Mucosa of stomach (tissue), 1 donor: ENCODE measurements at regions not wholly inside any gene's neighbourhood (a gene's known extent, or its start where the extent isn't known, plus 50 kb on each side); places are given as distances from the start of the nearest gene placed in this dataset.
"Not testable (repeated sequence)": the region's sequence is repeated elsewhere in the genome, so short reads cannot be mapped to it uniquely, and the experiment has no call there.

Experiments used
- H3K27me3 ChIP-seq: one replicate; pipeline ENCODE4 v1.7.0; 2013; ENCODE audit warnings: mild to moderate bottlenecking, low read length; ENCODE audit not compliant: control insufficient read depth, insufficient read depth
- H3K36me3 ChIP-seq: one replicate; pipeline ENCODE4 v1.7.0; 2013; ENCODE audit warnings: low read length; ENCODE audit not compliant: control insufficient read depth, insufficient read depth
- H3K4me1 ChIP-seq: one replicate; pipeline ENCODE4 v1.7.0; 2013; ENCODE audit warnings: mild to moderate bottlenecking, low read length; ENCODE audit not compliant: control insufficient read depth, insufficient read depth
- H3K4me3 ChIP-seq: one replicate; pipeline ENCODE4 v1.7.0; 2013; ENCODE audit warnings: low read length
- H3K9ac ChIP-seq: one replicate; pipeline ENCODE4 v1.7.0; 2013; ENCODE audit warnings: mild to moderate bottlenecking, low read length, moderate library complexity
- H3K9me3 ChIP-seq: one replicate; pipeline ENCODE4 v1.7.0; 2013; ENCODE audit warnings: mild to moderate bottlenecking, low read length, moderate library complexity; ENCODE audit not compliant: control insufficient read depth
- donor health status: Pancreatic carcinoma.

DNA sequence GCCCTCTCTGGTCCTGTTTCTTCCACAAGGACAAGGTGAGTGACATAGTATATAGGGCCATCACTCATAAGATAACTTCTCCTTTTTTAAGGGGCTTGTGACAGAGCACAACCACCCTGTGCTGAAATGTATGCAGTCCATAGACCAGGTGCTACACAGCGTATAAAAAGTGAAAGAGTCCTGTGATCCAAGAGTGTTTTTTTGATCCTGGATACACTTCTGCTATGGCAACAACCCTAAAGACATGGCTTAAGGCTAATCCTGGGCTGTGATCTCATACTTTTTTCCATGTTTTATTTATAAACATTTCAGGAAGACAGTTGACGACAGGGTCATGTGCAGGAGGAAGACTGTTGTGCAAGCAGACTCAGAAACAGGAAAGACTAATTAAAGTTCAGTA is 400.5 kb upstream of the TCF4 start:
- H3K9ac ChIP-seq, result no peak overlapping the region
- H3K4me3 ChIP-seq, result no peak overlapping the region
- no peaks in the 10 kb centered on the region for H3K27me3 ChIP-seq
- H3K4me1 ChIP-seq, result no peaks in the 10 kb centered on the region
- no peaks in the 10 kb centered on the region for H3K36me3 ChIP-seq
- H3K9me3 ChIP-seq, result no peaks in the 10 kb centered on the region

DNA sequence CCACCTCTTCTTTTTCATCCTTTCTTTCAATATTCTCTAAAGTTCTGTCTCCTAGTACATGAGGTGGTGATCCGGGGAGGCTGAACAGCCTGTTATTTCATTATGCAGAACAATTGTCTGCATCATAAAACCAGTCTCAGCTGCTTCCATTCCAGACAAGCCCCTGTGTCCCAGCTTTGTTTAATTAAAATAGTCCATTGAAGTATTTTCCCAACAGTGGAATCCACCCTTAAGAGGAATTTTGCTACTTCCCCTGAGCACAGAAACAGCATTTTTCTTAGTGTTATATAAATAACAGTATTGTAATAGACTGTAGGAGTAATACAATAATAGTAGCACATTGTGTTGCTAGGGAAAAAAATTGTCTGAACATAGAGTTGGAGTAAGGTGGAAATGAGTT is 395.4 kb upstream of the TCF4 start:
- Histone ChIP-seq H3K9ac (no peak overlapping the region), H3K27me3 (no peaks in the 10 kb centered on the region), H3K4me1 (no peaks in the 10 kb centered on the region), H3K9me3 (no peaks in the 10 kb centered on the region), H3K4me3 (no peak overlapping the region), H3K36me3 (no peaks in the 10 kb centered on the region)

DNA sequence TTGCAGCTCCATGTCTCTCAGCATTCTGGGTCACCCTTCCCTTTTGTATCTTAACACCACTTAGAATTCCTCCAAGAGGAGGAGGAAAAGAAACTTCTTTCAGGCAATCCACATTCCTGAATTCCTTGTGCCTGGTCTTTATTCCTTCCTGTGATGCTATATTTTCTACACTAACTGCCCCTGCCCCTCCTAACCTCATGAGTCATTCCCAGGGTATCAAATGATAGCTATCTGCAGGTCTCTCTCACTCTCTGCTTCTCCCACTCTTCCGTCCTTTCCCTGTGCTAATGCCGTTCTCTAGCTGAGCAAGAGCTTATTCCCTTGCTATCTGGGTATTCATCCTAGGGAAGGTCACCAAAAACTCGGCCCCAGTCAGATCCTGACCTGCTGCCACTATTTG is 395.0 kb upstream of the TCF4 start:
- no peak overlapping the region for H3K4me3 ChIP-seq
- H3K36me3 ChIP-seq, result no peaks in the 10 kb centered on the region
- no peaks in the 10 kb centered on the region for H3K27me3 ChIP-seq
- no peaks in the 10 kb centered on the region for H3K4me1 ChIP-seq
- no peak overlapping the region for H3K9ac ChIP-seq
- no peaks in the 10 kb centered on the region for H3K9me3 ChIP-seq

DNA sequence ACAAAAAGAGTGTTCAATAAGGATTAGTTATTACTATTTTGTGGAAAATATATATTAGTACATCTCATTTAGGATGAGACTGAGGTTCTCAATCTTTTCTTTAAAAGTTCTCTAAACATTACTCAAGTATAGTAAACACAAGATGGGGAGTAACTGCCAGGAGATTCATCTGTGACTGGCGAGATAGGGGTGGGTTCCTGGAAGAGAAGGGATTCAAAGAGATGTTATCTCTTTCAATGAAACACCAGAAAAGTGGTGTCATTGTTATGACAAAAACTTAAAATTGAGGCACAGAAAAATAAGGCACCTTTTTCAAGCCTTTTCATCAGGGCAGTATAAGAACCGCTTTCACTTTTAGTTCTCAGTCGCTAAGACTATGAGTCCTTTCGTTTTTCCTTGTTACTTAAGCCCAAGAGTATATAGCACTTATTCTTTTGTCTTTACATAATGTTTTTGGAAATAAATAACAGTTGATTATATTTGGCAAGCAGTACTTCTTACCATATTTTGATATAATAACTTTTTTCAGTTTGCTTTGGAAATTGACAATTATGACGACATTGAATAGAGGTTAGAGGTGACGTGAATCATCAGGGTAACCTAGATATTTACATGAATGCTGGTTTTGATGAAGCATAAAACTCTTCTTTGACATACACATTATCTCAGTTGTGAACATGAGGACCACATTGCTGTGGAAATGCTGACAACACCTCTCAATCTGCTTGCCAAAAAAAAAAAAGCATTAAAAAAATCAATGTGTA is 393.9 kb upstream of the TCF4 start:
- Histone ChIP-seq H3K36me3 (no peaks in the 10 kb centered on the region), H3K9me3 (no peaks in the 10 kb centered on the region), H3K27me3 (no peaks in the 10 kb centered on the region), H3K4me3 (no peak overlapping the region), H3K9ac (no peak overlapping the region), H3K4me1 (no peaks in the 10 kb centered on the region)

DNA sequence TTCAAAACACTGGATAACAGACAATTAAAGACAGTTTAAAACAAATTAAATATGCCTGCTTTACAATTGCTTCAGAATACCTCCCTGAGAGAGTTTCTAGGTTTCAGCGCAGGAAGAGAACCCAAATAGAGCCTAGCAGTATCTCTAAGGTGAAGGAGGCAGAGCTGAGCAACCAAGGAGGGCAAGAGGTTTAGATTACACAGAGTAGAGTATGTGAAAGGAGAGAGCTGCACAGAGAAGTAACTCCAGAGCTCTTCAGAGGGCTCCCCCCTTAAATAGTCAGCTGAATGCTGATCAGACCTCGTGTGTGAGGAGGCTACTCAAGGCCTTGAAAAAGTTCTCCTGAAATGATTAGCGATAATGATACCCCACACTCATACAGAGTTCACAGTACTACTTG is 386.5 kb upstream of the TCF4 start:
- Histone ChIP-seq H3K4me3 (no peak overlapping the region), H3K27me3 (no peaks in the 10 kb centered on the region), H3K9ac (no peak overlapping the region), H3K4me1 (no peaks in the 10 kb centered on the region), H3K9me3 (no peaks in the 10 kb centered on the region), H3K36me3 (no peaks in the 10 kb centered on the region)

DNA sequence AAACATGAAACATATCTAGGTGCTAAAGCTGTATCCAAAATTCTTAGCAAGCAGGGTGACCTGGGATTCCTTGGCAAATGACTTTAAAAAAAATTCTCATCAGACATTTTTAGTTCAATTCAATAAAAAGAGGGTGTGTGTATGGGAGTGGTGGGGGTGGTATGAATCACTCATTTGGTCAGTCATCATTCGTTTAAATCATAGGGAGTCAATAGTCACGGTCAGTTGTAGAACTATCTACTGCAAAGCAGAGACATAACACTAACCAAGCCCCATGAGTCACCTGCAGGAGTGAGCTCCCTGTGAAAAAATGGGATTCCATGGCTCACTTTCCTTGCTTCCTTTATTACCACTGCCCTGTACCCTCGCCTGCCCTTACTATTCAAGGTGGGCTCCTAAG is 380.6 kb upstream of the TCF4 start:
- Histone ChIP-seq H3K4me3 (no peak overlapping the region), H3K9me3 (no peaks in the 10 kb centered on the region), H3K27me3 (no peaks in the 10 kb centered on the region), H3K36me3 (no peaks in the 10 kb centered on the region), H3K4me1 (no peaks in the 10 kb centered on the region), H3K9ac (no peak overlapping the region)

DNA sequence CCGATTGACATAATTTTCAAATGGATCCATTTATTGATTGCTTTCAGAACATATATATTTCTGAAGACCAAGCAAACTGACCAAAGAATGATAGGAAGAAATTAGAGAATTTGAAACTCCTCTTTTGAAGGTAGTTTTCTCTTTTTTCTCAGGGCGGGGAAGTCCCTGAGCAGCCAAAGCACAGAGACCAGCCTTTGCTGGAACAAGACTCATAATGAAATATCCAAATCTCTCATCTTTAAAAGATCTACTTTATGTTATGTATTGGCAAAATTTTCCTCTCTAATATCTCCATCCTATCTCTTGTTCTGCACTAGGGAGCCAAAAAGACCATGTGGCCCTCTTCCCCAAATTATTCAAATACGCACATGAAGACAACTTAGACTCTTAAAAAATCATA is 379.0 kb upstream of the TCF4 start:
- Histone ChIP-seq H3K36me3 (no peaks in the 10 kb centered on the region), H3K4me1 (no peaks in the 10 kb centered on the region), H3K9ac (no peak overlapping the region), H3K9me3 (no peaks in the 10 kb centered on the region), H3K4me3 (no peak overlapping the region), H3K27me3 (no peaks in the 10 kb centered on the region)

DNA sequence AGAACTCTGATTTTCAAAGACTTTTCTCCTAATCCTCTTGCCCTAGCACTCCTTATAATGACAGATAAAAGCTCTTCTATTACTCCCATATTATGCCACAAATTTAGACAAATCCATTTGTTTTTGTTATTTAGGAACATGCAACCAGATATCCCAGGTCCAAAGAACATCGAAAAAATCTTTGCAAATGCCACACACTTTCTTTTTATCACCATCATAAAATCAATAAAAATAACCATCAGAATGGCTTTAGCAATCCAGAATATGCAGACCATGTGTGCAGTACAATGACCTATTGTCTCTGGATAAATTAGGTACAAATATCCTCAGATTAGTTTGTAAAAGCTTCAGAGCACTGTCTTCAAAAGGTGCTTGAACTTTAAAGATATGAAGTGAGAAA is 376.2 kb upstream of the TCF4 start:
- H3K9me3 ChIP-seq, result no peaks in the 10 kb centered on the region
- no peak overlapping the region for H3K4me3 ChIP-seq
- no peak overlapping the region for H3K9ac ChIP-seq
- no peaks in the 10 kb centered on the region for H3K36me3 ChIP-seq
- no peaks in the 10 kb centered on the region for H3K4me1 ChIP-seq
- no peaks in the 10 kb centered on the region for H3K27me3 ChIP-seq

DNA sequence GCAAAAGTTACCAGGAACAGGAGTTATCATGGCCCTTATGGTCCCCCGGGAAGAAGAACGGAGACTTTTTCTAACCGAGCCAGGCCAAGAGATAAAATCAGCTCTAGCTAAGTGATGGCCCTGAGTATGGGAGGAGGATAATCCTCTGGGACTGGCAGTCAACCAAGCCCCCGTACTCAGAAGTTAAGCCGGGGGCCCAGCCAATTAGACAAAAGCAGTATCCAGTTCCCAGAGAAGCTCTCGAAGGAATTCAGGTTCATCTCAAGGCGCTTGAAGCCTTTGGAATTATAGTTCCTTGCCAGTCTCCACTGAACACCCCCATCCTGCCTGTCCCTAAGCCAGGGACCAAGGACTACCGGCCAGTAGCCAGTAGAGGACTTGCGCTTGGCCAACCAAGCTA is 365.3 kb upstream of the TCF4 start:
- Histone ChIP-seq H3K4me1 (no peaks in the 10 kb centered on the region), H3K9me3 (no peaks in the 10 kb centered on the region), H3K4me3 (no peak overlapping the region), H3K27me3 (no peaks in the 10 kb centered on the region), H3K9ac (no peak overlapping the region), H3K36me3 (no peaks in the 10 kb centered on the region)

DNA sequence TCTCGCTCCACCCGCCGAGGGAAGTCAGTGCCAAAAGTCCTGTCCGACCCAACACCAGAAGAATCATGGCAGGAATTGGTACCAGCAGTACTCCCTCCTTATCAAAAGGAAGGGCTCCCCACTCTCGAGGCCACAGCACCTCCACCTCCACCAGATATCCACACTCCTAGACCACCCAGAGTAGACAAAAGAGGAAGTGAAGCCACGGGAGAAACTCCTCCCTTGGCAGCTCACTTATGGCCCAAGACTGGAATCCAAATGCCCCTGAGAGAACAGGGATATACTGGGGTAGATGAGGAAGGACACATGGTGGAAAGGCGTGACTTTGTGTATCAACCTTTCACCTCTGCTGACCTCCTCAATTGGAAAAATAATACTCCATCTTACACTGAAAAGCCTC is 363.7 kb upstream of the TCF4 start:
- not testable (repeated sequence) for H3K9me3 ChIP-seq, H3K4me1 ChIP-seq, H3K36me3 ChIP-seq, H3K27me3 ChIP-seq, H3K4me3 ChIP-seq, H3K9ac ChIP-seq

DNA sequence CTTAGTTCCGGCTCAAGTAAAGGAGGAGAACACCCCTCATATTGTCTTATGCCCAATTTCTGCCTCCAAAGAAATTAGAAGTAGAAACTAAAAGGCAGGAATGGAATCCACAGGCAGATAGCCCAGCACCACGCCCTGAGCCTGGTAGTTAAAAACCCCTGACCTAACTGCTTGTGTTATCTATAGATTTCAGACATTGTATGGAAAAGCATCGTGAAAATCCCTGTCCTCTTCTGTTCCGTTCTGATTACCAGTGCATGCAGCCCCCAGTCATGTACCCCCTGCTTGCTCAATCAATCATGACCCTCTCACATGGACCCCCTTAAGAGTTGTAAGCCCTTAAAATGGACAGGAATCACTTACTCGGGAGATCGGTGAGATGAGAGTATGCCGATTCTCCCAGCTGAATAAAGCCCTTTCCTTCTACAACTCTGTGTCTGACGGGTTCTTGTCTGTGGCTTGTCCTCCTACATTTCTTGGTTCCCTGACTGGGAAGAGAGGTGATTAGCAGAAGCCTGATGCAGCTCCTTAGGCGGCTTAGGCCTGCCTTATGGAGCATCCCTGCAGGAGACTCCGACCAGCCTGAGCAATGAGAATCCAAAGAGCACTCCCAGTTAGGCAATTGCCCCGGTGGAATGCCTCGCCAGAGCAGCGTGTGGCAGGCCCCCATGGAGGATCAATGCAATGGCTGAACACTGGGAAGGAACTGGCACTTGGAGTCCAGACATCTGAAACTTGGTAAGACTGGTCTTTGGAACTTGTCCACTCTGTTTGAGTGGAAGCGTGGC is 362.6 kb upstream of the TCF4 start:
- Histone ChIP-seq H3K9me3 (peaks cover 3% of the 10 kb centered on the region), H3K36me3 (no peaks in the 10 kb centered on the region), H3K9ac (no peak overlapping the region), H3K4me1 (no peaks in the 10 kb centered on the region), H3K4me3 (no peak overlapping the region), H3K27me3 (no peaks in the 10 kb centered on the region)

DNA sequence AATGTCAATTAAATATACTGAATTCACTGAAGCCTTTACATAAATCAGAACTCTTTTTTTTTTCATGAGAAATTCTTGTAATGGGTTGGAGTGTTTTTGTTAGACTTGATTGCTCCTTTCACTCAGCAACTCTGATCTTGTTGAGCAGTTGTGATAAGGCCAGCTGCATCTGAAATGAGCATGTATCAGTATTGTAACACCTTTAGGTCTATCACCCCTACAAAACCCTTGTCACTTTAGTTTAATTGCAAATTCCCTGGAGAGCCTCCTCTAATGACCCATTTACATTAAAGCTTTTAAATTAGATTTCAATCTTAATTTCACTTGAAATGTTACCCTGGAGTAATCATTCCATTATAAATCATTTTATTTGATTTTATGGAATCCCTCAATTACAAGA is 346.8 kb upstream of the TCF4 start:
- Histone ChIP-seq H3K4me3 (no peak overlapping the region), H3K36me3 (no peaks in the 10 kb centered on the region), H3K9me3 (no peaks in the 10 kb centered on the region), H3K4me1 (no peaks in the 10 kb centered on the region), H3K27me3 (no peaks in the 10 kb centered on the region), H3K9ac (no peak overlapping the region)
